Cardiac muscle cell (in vitro differentiated cells and primary cell): ENCODE measurements at regions not wholly inside any gene's neighbourhood (a gene's known extent, or its start where the extent isn't known, plus 50 kb on each side); places are given as distances from the start of the nearest gene placed in this dataset.
"Not testable (repeated sequence)": the region's sequence is repeated elsewhere in the genome, so short reads cannot be mapped to it uniquely, and the experiment has no call there.

Experiments used
- DNase-seq, 2 donors: peaks; one replicate each; pipeline versions ENCODE4 v3.0.0 to v3.0.0-alpha.2; 2010 to 2017; ENCODE audit warnings: low read depth in 1 of 2, low spot score in 1 of 2
- H3K27ac ChIP-seq: fragments of 200-600 bp; sonication (generic); 2 replicates; pipeline ENCODE4 v1.5.1; 2016
- H3K27me3 ChIP-seq: fragments of 200-600 bp; sonication (generic); 2 replicates; pipeline ENCODE4 v1.6.0; 2016; ENCODE audit warnings: control low read depth
- H3K36me3 ChIP-seq: fragments of 200-600 bp; sonication (generic); 2 replicates; pipeline ENCODE4 v1.5.1; 2016; ENCODE audit warnings: control low read depth
- H3K4me1 ChIP-seq: fragments of 200-600 bp; sonication (generic); 2 replicates; pipeline ENCODE4 v1.8.1; 2017; ENCODE audit warnings: low read depth, mild to moderate bottlenecking, mixed run types
- H3K4me3 ChIP-seq: fragments of 200-600 bp; sonication (generic); 2 replicates; pipeline ENCODE4 v1.5.1; 2016; ENCODE audit warnings: mild to moderate bottlenecking
- H3K9me3 ChIP-seq: fragments of 200-600 bp; sonication (generic); 2 replicates; pipeline ENCODE4 v1.5.1; 2017; ENCODE audit warnings: low read depth, mild to moderate bottlenecking, control low read depth
- TF ChIP-seq, protein P1 (sequence below): IDR thresholded peaks from 2 replicates; pipeline ENCODE4 v1.5.1; 2012; ENCODE audit warnings: low read depth, mild to moderate bottlenecking, low read length

DNA sequence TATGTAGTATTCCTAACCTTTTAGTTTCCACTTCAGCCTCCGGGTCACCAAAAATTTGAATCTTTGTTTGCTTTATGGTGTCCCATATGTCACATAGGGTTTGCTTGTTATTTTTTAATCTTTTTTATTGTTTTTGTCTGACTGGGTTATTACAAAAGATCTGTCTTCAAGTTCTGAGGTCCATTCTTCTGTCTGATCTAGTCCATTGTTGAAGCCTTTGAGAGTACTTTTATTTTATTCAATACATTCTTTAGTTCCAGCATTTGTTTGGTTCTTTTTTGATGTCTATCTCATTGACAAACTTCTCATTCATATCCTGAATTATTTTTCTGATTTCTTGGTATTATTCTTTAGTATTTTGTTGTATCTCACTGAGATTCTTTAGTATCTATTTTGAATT is 99.8 kb downstream of the GPR65 start:
- Histone ChIP-seq H3K27me3 (no peaks in the 10 kb centered on the region), H3K9me3 (no peaks in the 10 kb centered on the region), H3K36me3 (no peaks in the 10 kb centered on the region), H3K27ac (no peak overlapping the region), H3K4me1 (no peaks in the 10 kb centered on the region), H3K4me3 (no peak overlapping the region)
- TF ChIP-seq, protein P1, sequence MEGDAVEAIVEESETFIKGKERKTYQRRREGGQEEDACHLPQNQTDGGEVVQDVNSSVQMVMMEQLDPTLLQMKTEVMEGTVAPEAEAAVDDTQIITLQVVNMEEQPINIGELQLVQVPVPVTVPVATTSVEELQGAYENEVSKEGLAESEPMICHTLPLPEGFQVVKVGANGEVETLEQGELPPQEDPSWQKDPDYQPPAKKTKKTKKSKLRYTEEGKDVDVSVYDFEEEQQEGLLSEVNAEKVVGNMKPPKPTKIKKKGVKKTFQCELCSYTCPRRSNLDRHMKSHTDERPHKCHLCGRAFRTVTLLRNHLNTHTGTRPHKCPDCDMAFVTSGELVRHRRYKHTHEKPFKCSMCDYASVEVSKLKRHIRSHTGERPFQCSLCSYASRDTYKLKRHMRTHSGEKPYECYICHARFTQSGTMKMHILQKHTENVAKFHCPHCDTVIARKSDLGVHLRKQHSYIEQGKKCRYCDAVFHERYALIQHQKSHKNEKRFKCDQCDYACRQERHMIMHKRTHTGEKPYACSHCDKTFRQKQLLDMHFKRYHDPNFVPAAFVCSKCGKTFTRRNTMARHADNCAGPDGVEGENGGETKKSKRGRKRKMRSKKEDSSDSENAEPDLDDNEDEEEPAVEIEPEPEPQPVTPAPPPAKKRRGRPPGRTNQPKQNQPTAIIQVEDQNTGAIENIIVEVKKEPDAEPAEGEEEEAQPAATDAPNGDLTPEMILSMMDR, result no peak
- no peak for DNase-seq

DNA sequence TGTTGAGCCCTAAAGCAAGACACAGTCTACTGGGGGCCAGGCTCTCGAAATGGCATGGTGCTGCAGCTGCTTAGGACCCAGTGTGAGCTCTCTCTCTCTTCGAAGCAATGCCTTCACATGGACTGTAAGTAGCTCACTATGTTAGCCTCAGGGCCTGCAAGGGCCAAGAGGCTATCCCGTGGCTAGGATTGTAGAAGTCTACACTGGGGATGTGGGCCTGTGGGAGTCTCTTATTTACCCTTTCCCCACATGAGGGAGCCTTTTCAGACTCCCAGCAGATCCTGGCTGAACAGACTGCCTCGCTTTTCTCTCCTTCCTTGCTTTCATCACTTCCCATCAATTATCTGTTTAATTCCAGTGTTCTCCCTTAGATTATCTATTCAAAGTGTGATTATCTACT is 101.4 kb downstream of the GPR65 start:
- no peaks in the 10 kb centered on the region for H3K4me1 ChIP-seq
- DNase-seq, result no peak
- H3K27me3 ChIP-seq, result no peaks in the 10 kb centered on the region
- TF ChIP-seq, protein P1, result no peak
- H3K36me3 ChIP-seq, result no peaks in the 10 kb centered on the region
- H3K4me3 ChIP-seq, result no peak overlapping the region
- no peak overlapping the region for H3K27ac ChIP-seq
- H3K9me3 ChIP-seq, result no peaks in the 10 kb centered on the region

DNA sequence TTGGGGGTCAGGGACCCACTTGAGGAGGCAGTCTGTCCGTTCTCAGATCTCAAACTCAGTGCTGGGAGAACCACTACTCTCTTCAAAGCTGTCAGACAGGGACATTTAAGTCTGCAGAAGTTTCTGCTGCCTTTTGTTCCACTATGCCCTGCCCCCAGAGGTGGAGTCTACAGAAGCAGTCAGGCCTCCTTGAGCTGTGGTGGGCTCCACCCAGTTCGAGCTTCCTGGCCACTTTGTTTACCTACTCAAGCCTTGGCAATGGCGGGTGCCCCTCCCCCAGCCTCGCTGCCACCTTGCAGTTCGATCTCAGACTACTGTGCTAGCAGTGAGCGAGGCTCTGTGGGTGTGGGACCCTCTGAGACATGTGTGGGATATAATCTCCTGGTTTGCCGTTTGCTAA is 122.7 kb downstream of the GPR65 start:
- not testable (repeated sequence) for H3K9me3 ChIP-seq

DNA sequence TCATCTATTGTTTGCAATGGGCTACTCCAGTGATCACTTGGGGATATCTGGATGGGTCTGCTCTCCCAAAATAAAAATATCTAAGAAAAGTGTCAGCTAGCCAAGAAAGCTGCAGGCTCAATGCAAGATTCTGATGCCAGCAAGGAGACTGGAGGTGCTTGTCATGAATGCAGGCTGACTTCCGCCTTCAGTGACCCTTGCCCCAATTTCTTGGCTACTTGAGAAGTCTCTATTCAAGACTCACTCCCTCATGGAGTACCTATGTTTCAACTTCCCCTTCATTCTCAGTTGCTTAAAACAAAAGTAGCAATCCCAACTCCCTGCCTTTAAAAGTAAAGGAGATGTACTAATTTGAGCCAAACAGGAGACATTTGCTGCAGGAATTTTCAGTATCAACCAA is 123.9 kb downstream of the GPR65 start:
- peak in 1 of 2 donors; percentile 30 for DNase-seq
- Histone ChIP-seq H3K27ac (no peak overlapping the region), H3K27me3 (no peaks in the 10 kb centered on the region), H3K4me3 (no peak overlapping the region), H3K36me3 (no peaks in the 10 kb centered on the region), H3K4me1 (peaks cover 12% of the 10 kb centered on the region), H3K9me3 (no peaks in the 10 kb centered on the region)
- TF ChIP-seq, protein P1, result no peak

More for the DNA sequence above, 122.7 kb downstream of the GPR65 start:
- not testable (repeated sequence) for H3K27me3 ChIP-seq, H3K4me3 ChIP-seq, H3K36me3 ChIP-seq, H3K27ac ChIP-seq, DNase-seq
- H3K4me1 ChIP-seq, result peaks cover 12% of the 10 kb centered on the region

DNA sequence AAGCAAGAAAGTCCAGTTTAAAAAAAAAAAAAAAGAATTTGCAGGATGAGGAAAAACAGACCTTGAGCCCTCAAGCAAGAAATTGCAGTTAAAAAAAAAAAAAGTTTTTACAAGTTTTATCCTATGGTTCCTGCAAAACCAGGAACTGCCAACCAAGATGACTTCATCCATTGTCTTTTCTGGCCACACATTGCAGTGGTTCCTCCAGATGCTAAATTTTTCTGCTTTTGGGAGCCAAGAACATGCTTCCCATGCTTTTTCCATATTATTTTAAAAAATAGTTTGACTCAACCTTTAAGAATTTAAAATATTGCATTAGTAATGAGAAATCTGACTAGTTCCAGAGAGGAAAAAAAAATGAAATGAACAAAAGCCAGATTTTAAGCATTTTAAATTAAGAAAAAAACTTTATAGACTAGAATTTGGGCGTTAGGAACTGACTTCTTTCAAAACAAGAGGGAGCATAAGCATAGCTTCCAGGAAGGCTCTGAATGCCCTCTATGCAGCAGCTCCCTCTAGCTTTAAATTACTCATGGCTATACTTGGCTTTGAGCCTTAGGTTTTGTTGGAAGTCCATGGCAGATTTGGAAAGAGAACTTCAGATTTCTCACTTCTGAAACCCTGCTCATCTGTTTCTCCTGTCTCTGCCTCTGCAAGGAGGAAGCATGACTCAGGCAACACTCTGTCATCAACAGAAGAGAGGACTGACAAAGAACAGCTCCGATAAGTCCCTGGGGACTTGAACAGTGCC is 124.5 kb downstream of the GPR65 start:
- no peaks in the 10 kb centered on the region for H3K9me3 ChIP-seq
- DNase-seq, result peak; percentile 10 to 94
- H3K36me3 ChIP-seq, result no peaks in the 10 kb centered on the region
- no peak overlapping the region for H3K27ac ChIP-seq
- TF ChIP-seq, protein P1, result peak; percentile 43
- peaks cover 12% of the 10 kb centered on the region for H3K4me1 ChIP-seq
- peaks cover 6% of the 10 kb centered on the region for H3K27me3 ChIP-seq
- no peak overlapping the region for H3K4me3 ChIP-seq

DNA sequence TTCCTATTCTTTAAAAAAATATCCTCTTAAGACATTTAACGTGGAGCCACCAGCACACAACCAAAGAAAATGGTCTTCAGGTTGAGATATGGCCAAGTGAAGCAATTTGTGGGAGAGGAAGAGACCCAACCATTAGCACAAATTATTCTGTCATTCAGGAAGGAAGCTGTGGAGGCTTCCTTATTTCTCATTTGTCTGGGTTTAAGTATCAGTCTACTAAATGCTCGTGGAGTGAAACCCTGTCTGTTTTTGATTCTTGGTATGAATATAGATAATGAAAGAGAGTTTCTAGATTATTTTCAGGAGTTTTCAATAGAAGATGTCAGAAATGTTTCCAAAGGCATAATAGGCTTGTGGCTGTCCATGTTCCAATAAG is 125.1 kb downstream of the GPR65 start:
- no peaks in the 10 kb centered on the region for H3K36me3 ChIP-seq
- no peak overlapping the region for H3K27ac ChIP-seq
- H3K4me3 ChIP-seq, result no peak overlapping the region
- peaks cover 8% of the 10 kb centered on the region for H3K27me3 ChIP-seq
- TF ChIP-seq, protein P1, result no peak
- no peaks in the 10 kb centered on the region for H3K9me3 ChIP-seq
- H3K4me1 ChIP-seq, result peaks cover 12% of the 10 kb centered on the region
- DNase-seq, result no peak
